ENCODE measurements at regions not wholly inside any gene's neighbourhood (a gene's known extent, or its start where the extent isn't known, plus 50 kb on each side); places are given as distances from the start of the nearest gene placed in this dataset.

DNA sequence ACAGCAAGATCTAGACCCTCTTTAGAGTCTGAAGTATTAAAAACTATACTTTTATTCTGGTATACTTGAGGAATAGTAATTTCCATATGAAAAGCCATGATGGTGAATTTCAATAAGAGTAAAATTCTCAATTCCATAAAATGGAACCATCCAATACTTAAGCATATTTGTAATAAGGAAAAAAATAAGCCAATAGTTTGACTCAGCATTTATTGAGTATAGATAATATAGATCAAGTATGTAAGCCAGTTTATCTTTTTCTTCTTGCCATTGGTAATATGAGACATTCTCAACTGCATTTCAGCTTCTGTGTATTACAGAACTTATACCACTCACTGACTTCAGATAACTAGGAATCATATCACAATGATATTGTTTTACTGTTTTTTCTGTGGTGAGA lies 361.0 kb downstream of the SLCO4C1 start:
- Mint-ChIP-seq H3K27me3 (ENCODE audit: low read depth) (peaks cover 12% of the 10 kb centered on the region), H3K27ac (ENCODE audit: unreplicated experiment) (no peak overlapping the region), H3K9me3 (peaks cover 2% of the 10 kb centered on the region), H3K36me3 (ENCODE audit: low read depth) (no peaks in the 10 kb centered on the region), H3K4me3 (no peak overlapping the region), H3K4me1 (no peaks in the 10 kb centered on the region)
- no peak for DNase-seq (ENCODE audit: low read depth, low spot score)
- TF ChIP-seq, protein P1, sequence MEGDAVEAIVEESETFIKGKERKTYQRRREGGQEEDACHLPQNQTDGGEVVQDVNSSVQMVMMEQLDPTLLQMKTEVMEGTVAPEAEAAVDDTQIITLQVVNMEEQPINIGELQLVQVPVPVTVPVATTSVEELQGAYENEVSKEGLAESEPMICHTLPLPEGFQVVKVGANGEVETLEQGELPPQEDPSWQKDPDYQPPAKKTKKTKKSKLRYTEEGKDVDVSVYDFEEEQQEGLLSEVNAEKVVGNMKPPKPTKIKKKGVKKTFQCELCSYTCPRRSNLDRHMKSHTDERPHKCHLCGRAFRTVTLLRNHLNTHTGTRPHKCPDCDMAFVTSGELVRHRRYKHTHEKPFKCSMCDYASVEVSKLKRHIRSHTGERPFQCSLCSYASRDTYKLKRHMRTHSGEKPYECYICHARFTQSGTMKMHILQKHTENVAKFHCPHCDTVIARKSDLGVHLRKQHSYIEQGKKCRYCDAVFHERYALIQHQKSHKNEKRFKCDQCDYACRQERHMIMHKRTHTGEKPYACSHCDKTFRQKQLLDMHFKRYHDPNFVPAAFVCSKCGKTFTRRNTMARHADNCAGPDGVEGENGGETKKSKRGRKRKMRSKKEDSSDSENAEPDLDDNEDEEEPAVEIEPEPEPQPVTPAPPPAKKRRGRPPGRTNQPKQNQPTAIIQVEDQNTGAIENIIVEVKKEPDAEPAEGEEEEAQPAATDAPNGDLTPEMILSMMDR (conservative IDR thresholded peaks at IDR 0.05): no peak

DNA sequence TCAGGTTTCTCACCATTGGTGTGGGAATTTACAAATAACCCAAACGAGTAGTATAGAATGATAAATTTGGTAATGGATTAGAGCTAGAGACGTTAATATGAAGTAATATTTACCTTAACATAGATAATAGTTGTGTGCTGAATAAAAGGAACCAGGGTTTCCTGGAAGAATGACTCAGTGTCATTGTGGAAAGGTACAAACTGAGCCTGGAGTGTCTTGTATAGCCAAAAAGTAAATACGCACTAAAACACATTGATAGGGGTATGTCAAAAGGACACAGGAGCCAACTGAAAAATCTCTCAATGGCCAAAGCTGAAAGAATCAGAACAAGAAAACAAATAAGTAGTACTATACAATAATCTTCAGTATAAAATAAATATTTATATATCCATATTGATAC lies 363.5 kb downstream of the SLCO4C1 start:
- H3K9me3 Mint-ChIP-seq: peaks cover 1% of the 10 kb centered on the region
- H3K36me3 Mint-ChIP-seq (ENCODE audit: low read depth): no peaks in the 10 kb centered on the region
- peaks cover 9% of the 10 kb centered on the region for H3K27me3 Mint-ChIP-seq (ENCODE audit: low read depth)
- no peak overlapping the region for H3K4me3 Mint-ChIP-seq
- H3K4me1 Mint-ChIP-seq: no peaks in the 10 kb centered on the region
- H3K27ac Mint-ChIP-seq (ENCODE audit: unreplicated experiment): no peak overlapping the region
- no peak for DNase-seq (ENCODE audit: low read depth, low spot score)
- TF ChIP-seq, protein P1 (conservative IDR thresholded peaks at IDR 0.05): no peak

DNA sequence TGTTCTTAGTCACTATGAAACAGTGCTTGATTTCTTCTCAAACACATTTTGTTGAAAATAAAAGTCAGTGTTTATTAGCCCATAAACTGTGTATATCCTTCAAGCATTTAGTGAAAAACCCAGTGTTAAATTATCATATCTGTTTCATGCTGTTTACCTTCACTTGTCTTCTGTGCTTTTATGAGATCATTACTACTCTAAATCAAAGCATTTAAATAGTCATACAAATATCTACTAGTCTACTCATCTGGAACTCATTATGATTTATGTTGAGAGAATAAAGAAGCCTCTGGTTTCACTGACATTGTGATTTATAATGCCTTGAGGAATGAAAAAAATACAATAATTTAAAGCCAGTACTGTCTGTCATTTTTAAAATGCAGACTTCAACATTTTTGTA lies 366.5 kb downstream of the SLCO4C1 start:
- H3K27me3 Mint-ChIP-seq (ENCODE audit: low read depth): peaks cover 9% of the 10 kb centered on the region
- no peaks in the 10 kb centered on the region for H3K4me1 Mint-ChIP-seq
- no peaks in the 10 kb centered on the region for H3K36me3 Mint-ChIP-seq (ENCODE audit: low read depth)
- H3K9me3 Mint-ChIP-seq: no peaks in the 10 kb centered on the region
- DNase-seq (ENCODE audit: low read depth, low spot score): no peak
- H3K27ac Mint-ChIP-seq (ENCODE audit: unreplicated experiment): no peak overlapping the region
- H3K4me3 Mint-ChIP-seq: no peak overlapping the region
- TF ChIP-seq, protein P1 (conservative IDR thresholded peaks at IDR 0.05): no peak

DNA sequence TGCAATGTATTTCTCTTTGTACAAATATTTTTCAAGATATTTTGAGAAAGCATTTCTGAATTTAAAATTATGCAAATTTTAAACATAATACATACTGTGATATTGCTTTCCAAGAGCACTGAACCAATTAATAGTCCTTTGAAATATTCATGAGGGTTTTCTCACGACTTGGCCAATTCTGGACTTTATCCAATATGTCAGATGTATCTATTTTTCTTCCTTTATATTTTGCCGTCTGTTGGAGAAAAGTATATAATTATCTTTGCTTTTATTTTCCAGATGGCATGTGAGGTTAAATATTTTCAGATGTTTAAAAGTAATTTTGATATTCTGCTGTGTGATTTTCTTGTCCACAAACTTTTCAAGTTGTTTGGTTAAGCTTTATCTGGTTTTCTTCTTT lies 378.9 kb downstream of the SLCO4C1 start:
- Mint-ChIP-seq H3K4me3 (no peak overlapping the region), H3K4me1 (no peaks in the 10 kb centered on the region), H3K27me3 (ENCODE audit: low read depth) (no peaks in the 10 kb centered on the region), H3K36me3 (ENCODE audit: low read depth) (no peaks in the 10 kb centered on the region), H3K9me3 (no peaks in the 10 kb centered on the region), H3K27ac (ENCODE audit: unreplicated experiment) (no peak overlapping the region)
- TF ChIP-seq, protein P1 (conservative IDR thresholded peaks at IDR 0.05): no peak
- no peak for DNase-seq (ENCODE audit: low read depth, low spot score)

DNA sequence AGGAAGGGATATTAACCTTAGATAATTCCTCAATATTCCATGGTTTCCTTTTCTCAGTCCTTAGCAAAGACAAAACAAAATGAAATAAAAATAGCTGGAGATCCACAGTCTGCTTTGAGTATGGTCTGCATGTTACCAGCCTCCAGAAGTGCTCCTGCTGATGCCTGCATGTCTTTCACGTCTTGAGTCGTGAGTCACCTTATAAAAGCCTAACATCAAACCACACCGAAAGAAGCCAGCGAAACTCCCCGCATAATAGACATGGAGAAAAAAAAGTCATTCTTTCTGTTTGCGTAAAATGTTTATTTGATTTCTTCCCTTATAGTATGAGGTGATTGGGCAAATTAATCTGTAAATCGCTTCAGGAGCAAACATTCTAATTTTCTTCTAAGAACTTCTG lies 380.5 kb downstream of the SLCO4C1 start:
- TF ChIP-seq, protein P1 (conservative IDR thresholded peaks at IDR 0.05): no peak
- H3K9me3 Mint-ChIP-seq: no peaks in the 10 kb centered on the region
- H3K4me3 Mint-ChIP-seq: no peak overlapping the region
- no peaks in the 10 kb centered on the region for H3K4me1 Mint-ChIP-seq
- H3K36me3 Mint-ChIP-seq (ENCODE audit: low read depth): no peaks in the 10 kb centered on the region
- H3K27me3 Mint-ChIP-seq (ENCODE audit: low read depth): no peaks in the 10 kb centered on the region
- H3K27ac Mint-ChIP-seq (ENCODE audit: unreplicated experiment): no peak overlapping the region
- no peak for DNase-seq (ENCODE audit: low read depth, low spot score)

DNA sequence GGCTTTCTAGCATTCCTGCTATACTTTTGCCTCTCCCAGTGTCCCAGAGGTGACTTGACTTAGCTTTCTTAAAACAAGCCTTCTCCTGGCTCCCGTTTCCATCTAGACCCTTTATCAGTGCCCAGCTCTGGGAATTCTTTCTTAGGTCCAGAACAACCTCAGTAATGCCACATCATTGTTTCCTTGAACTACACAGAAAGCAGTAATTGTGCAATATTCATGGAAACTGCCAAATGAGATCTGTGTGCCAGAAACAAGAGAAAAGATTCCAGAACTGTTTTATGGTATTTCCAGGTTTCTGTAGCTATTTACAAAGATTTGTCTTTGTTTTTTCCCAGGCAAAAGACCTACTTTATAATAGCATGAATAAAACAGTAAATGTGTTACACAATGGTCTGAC lies 391.3 kb downstream of the SLCO4C1 start:
- no peaks in the 10 kb centered on the region for H3K27me3 Mint-ChIP-seq (ENCODE audit: low read depth)
- H3K4me3 Mint-ChIP-seq: no peak overlapping the region
- no peaks in the 10 kb centered on the region for H3K36me3 Mint-ChIP-seq (ENCODE audit: low read depth)
- H3K9me3 Mint-ChIP-seq: no peaks in the 10 kb centered on the region
- no peak for DNase-seq (ENCODE audit: low read depth, low spot score)
- H3K27ac Mint-ChIP-seq (ENCODE audit: unreplicated experiment): peak overlapping the region; percentile 54
- TF ChIP-seq, protein P1 (conservative IDR thresholded peaks at IDR 0.05): no peak
- peaks cover 17% of the 10 kb centered on the region for H3K4me1 Mint-ChIP-seq
